Mesothelial cell of epicardium (in vitro differentiated cells): ENCODE measurements at regions not wholly inside any gene's neighbourhood (a gene's known extent, or its start where the extent isn't known, plus 50 kb on each side); places are given as distances from the start of the nearest gene placed in this dataset.

Experiments used
- DNase-seq, 2 experiments: peaks; one replicate each; pipeline ENCODE4 v3.0.0; 2021; ENCODE audit warnings: low spot score in 2 of 2; ENCODE audit not compliant: unreplicated experiment in 2 of 2
- H3K27ac Mint-ChIP-seq: 2 replicates; pipeline ENCODE4 v1.8.0; 2021; ENCODE audit warnings: mixed read lengths
- H3K27me3 Mint-ChIP-seq: 2 replicates; pipeline ENCODE4 v1.8.0; 2021; ENCODE audit warnings: low read depth, mixed read lengths
- H3K36me3 Mint-ChIP-seq: 2 replicates; pipeline ENCODE4 v1.8.0; 2021; ENCODE audit warnings: mixed read lengths
- H3K4me1 Mint-ChIP-seq: 2 replicates; pipeline ENCODE4 v1.8.0; 2021; ENCODE audit warnings: mixed read lengths
- H3K4me3 Mint-ChIP-seq: 2 replicates; pipeline ENCODE4 v1.8.0; 2021; ENCODE audit warnings: mild to moderate bottlenecking, moderate library complexity, mixed read lengths
- H3K9me3 Mint-ChIP-seq: 2 replicates; pipeline ENCODE4 v1.8.0; 2021; ENCODE audit warnings: mixed read lengths
- TF ChIP-seq, protein P1 (sequence below): fragments of 200-600 bp; sonication (generic); IDR thresholded peaks from one replicate; pipeline ENCODE4 v1.5.0; 2021; ENCODE audit warnings: antibody characterized with exemption; ENCODE audit not compliant: unreplicated experiment

DNA sequence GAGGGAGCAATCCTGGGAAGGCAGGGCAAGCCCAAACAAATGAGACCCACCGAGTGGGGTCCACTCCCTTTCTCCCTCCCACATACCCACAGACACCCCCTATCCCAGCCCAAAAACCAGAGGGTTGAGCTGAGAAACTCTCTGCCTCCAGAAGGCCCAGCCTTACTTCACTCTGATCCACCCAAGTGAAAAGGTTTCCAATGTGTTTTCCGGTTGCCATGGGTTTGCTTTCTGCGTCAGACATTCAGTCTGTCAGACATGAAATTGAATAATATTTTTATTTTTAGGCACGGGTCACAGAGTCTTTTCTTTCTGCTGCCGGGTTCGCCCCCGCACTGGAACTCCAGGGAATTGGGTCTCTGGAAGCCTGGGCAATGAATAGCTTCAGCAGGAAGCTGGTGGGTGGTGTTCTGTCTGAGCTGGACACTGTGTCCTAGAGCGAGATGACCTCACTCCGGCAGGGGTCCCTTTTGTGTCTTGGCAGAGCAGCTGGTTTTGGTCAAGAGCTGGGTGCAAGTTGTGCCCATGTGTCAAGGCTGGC is 69.8 kb upstream of the CLMN start:
- peaks cover 2% of the 10 kb centered on the region for H3K36me3 Mint-ChIP-seq
- TF ChIP-seq, protein P1, sequence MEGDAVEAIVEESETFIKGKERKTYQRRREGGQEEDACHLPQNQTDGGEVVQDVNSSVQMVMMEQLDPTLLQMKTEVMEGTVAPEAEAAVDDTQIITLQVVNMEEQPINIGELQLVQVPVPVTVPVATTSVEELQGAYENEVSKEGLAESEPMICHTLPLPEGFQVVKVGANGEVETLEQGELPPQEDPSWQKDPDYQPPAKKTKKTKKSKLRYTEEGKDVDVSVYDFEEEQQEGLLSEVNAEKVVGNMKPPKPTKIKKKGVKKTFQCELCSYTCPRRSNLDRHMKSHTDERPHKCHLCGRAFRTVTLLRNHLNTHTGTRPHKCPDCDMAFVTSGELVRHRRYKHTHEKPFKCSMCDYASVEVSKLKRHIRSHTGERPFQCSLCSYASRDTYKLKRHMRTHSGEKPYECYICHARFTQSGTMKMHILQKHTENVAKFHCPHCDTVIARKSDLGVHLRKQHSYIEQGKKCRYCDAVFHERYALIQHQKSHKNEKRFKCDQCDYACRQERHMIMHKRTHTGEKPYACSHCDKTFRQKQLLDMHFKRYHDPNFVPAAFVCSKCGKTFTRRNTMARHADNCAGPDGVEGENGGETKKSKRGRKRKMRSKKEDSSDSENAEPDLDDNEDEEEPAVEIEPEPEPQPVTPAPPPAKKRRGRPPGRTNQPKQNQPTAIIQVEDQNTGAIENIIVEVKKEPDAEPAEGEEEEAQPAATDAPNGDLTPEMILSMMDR = no peak
- H3K4me1 Mint-ChIP-seq = peaks cover 22% of the 10 kb centered on the region
- H3K9me3 Mint-ChIP-seq = peaks cover 14% of the 10 kb centered on the region
- no peaks in the 10 kb centered on the region for H3K27me3 Mint-ChIP-seq
- no peak overlapping the region for H3K4me3 Mint-ChIP-seq
- no peak overlapping the region for H3K27ac Mint-ChIP-seq
- DNase-seq = no peak

DNA sequence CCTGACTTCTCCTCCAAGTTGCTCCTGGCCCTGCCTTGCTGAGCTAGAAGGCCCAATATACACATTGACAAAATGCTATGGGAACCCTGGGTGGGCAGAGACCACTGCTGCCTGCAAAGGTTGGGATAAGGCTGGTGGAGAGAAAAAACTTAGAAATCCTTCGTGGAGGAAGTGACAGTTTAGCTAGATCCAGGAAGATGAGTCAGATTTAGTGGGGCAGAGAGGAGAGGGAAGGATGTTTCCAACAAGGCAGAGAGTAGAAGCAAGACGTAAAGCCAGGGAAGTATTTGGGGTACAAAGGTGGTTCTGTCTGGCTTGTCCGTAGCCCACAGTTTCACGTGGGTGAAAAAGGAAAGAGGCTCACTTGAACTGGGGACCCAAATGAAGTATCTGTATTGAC is 69.0 kb upstream of the CLMN start:
- Mint-ChIP-seq H3K9me3 (peaks cover 8% of the 10 kb centered on the region), H3K4me1 (peaks cover 22% of the 10 kb centered on the region), H3K27me3 (peaks cover 4% of the 10 kb centered on the region), H3K36me3 (peaks cover 2% of the 10 kb centered on the region), H3K4me3 (no peak overlapping the region), H3K27ac (no peak overlapping the region)
- TF ChIP-seq, protein P1 = no peak
- DNase-seq = no peak

DNA sequence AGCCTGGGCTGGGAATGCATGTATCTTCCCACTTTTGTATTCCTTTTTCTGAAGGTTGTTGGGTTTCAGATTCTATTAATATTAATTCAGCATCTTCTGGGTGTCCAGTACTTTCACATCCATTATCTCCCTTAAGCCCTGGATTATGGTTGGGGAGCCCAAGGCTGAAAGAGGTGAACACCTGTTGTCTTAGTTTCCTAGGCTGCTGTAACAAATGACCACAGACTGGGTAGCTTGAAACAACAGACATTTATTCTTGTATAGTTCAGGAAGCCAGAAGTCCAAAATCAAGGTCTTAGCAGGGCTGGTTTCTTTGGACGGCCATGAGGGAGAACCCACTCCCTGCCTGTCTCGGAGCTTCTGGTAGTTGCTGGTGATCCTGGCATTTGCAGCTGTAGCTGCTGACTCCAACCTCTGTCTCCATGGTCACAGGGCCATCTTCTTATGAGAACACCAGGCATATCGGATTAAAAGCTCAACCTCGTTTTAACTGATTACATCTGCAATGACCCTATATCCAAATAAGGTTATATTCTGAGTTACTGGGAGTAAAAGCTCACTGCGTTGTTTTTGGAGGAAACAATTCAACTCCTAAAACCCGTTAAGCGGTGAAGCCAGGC is 68.2 kb upstream of the CLMN start:
- DNase-seq = no peak
- Mint-ChIP-seq H3K36me3 (peaks cover 2% of the 10 kb centered on the region), H3K27ac (no peak overlapping the region), H3K4me3 (no peak overlapping the region), H3K9me3 (peaks cover 8% of the 10 kb centered on the region), H3K27me3 (peaks cover 4% of the 10 kb centered on the region), H3K4me1 (peaks cover 22% of the 10 kb centered on the region)
- TF ChIP-seq, protein P1 = no peak

DNA sequence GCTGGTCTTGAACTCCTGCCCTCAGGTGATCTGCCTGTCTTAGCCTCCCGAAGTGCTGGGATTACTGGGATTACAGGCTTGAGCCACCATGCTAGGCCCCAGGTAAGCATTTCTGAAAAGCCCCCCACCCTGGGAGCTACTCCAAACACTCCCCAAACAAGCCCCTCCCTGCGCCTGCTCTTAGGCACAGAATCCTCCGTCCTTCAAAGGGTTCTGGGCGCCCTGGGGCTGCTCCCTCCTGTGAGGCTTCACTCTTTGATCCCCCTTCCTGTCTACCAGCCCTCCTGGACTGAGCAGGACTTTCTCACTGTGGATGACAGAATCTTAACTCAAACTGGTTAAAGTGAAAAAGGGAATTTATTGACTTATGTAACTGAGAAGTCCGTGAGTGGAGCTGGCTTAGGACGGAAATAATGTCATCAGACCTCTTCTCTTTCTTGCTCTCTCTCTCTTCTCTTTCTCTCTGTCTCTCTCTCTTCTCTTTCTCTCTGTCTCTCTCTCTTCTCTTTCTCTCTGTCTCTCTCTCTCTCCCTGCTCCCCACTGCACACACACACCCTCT is 66.9 kb upstream of the CLMN start:
- Mint-ChIP-seq H3K27ac (peak overlapping the region; percentile 26), H3K36me3 (peaks cover 2% of the 10 kb centered on the region), H3K9me3 (peaks cover 8% of the 10 kb centered on the region), H3K4me3 (no peak overlapping the region), H3K4me1 (peaks cover 22% of the 10 kb centered on the region), H3K27me3 (peaks cover 4% of the 10 kb centered on the region)
- TF ChIP-seq, protein P1 = no peak
- DNase-seq = no peak

DNA sequence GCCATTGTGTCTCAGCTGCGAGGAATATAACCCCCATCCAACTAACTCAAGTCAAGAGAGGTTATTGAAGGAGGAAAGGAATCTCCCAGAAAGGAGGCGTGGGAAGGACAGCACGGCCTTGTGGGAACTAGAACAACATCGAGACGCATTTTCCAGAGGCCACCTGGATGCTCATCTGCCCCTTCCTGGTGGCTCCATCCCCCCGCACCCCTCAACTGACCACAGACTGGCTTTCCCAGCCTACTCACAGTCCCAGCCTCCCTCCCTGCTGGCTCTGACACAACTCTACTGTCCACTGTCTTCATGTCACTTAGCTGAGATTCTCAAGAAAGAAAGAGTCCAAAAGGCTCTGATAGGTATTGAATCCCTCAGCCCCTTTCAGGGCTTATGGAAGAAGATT is 66.0 kb upstream of the CLMN start:
- Mint-ChIP-seq H3K9me3 (peaks cover 12% of the 10 kb centered on the region), H3K36me3 (peaks cover 2% of the 10 kb centered on the region), H3K27ac (no peak overlapping the region), H3K4me1 (peaks cover 18% of the 10 kb centered on the region), H3K27me3 (peaks cover 4% of the 10 kb centered on the region), H3K4me3 (no peak overlapping the region)
- TF ChIP-seq, protein P1 = no peak
- no peak for DNase-seq
